Panc1 (cell line): ENCODE measurements at regions not wholly inside any gene's neighbourhood (a gene's known extent, or its start where the extent isn't known, plus 50 kb on each side); places are given as distances from the start of the nearest gene placed in this dataset.
"Not testable (repeated sequence)": the region's sequence is repeated elsewhere in the genome, so short reads cannot be mapped to it uniquely, and the experiment has no call there.

ENCODE experiments used
- ATAC-seq: fragments of 200-7000 bp; cut with Tn5 transposase; 2 replicates; pipeline ENCODE4 v1.9.1; 2020; ENCODE audit warnings: mild to moderate bottlenecking, moderate library complexity
- BruUV-seq: library from RNA; stranded (reverse); fragments of 400-500 nt; replicated peaks from 2 replicates; lab custom pipeline; 2021; lab: Mats Ljungman, UMichigan
- CTCF ChIA-PET: fragments of 300-600 bp; sonication (Branson Sonifier 250); formaldehyde crosslinking; loops from one replicate; lab custom pipeline; 2022; ENCODE audit warnings: antibody characterized with exemption; lab: Charles Lee
- POLR2A ChIA-PET: fragments of 300-600 bp; sonication (Branson Sonifier 250); formaldehyde crosslinking; loops from one replicate; lab custom pipeline; 2022; ENCODE audit warnings: antibody characterized with exemption; lab: Charles Lee
- DNase-seq: peaks from one replicate; pipeline ENCODE4 v3.0.0-alpha.2; 2010; ENCODE audit warnings: low read depth, low spot score
- H3K27ac ChIP-seq: 2 replicates; pipeline ENCODE4 v1.5.1; 2011; ENCODE audit warnings: mild to moderate bottlenecking, low read length, inconsistent platforms
- H3K27me3 ChIP-seq: fragments of 200-500 bp; sonication (Bioruptor generic); 2 replicates; pipeline ENCODE4 v1.6.0; 2014; ENCODE audit warnings: low read length, inconsistent platforms; ENCODE audit not compliant: control insufficient read depth, insufficient read depth
- H3K36me3 ChIP-seq: fragments of 200-500 bp; sonication (Bioruptor generic); 2 replicates; pipeline ENCODE4 v1.5.1; 2014; ENCODE audit warnings: inconsistent platforms, mild to moderate bottlenecking, low read length, moderate library complexity; ENCODE audit not compliant: control insufficient read depth, insufficient read depth
- H3K4me1 ChIP-seq: 2 replicates; pipeline ENCODE4 v1.5.1; 2011; ENCODE audit warnings: inconsistent platforms, mild to moderate bottlenecking, low read length, moderate library complexity; ENCODE audit not compliant: control insufficient read depth, insufficient read depth
- H3K4me3 ChIP-seq, 2 experiments: 2 replicates each; pipeline ENCODE4 v1.5.1; 2011 to 2012; ENCODE audit warnings: low read depth in 2 of 2, low read length in 2 of 2, mild to moderate bottlenecking in 2 of 2, inconsistent platforms in 1 of 2, moderate library complexity in 1 of 2
- H3K9me3 ChIP-seq: fragments of 200-500 bp; sonication (Bioruptor generic); 2 replicates; pipeline ENCODE4 v1.5.1; 2014; ENCODE audit warnings: low read depth, mild to moderate bottlenecking, inconsistent platforms, low read length, moderate library complexity; ENCODE audit not compliant: control insufficient read depth, insufficient read depth
- CTCF ChIP-seq: fragments of 450-650 bp; IDR thresholded peaks from 2 replicates; pipeline ENCODE4 v1.5.1; 2017; ENCODE audit warnings: mild to moderate bottlenecking
- POLR2AphosphoS5 ChIP-seq: IDR thresholded peaks from 2 replicates; pipeline ENCODE4 v1.6.1; 2012; ENCODE audit warnings: mild to moderate bottlenecking, low read depth, low read length, moderate library complexity
- REST ChIP-seq, 2 experiments: IDR thresholded peaks; 2 replicates each; pipeline ENCODE4 v1.6.1; 2011 to 2012; ENCODE audit warnings: low read depth in 2 of 2, control low read depth in 1 of 2, low read length in 1 of 2, mild to moderate bottlenecking in 1 of 2, moderate library complexity in 1 of 2; ENCODE audit not compliant: insufficient read depth in 1 of 2
- SIN3A ChIP-seq: IDR thresholded peaks from 2 replicates; pipeline ENCODE4 v1.6.1; 2012; ENCODE audit warnings: low read depth, mild to moderate bottlenecking, low read length, moderate library complexity, borderline replicate concordance; ENCODE audit not compliant: insufficient read depth
- TCF7L2 ChIP-seq: IDR thresholded peaks from 2 replicates; pipeline ENCODE4 v1.6.1; 2011; ENCODE audit warnings: mild to moderate bottlenecking, low read depth, low read length, inconsistent platforms
- in situ Hi-C: cut with HindIII; loops from 2 replicates; pipeline ENCODE4 v1.10.0; 2016; ENCODE audit warnings: low sequenced_read_pairs, low pct_unique_long_range_greater_than_20kb
- intact Hi-C: fragments of 100-400 bp; cut with micrococcal nuclease; formaldehyde crosslinking; loops from one replicate; pipeline ENCODE4 v1.10.0; 2022; ENCODE audit not compliant: unreplicated experiment

GRCh38 chr20:9011121-9011520 lies 57.8 kb upstream of the PLCB4 start:
- intact Hi-C loops, result no loop called here
- Histone ChIP-seq H3K27ac (no peak overlapping the region), H3K9me3 (no peaks in the 10 kb centered on the region), H3K4me3 (no peak overlapping the region), H3K36me3 (no peaks in the 10 kb centered on the region), H3K27me3 (no peaks in the 10 kb centered on the region), H3K4me1 (no peaks in the 10 kb centered on the region)
- CTCF ChIA-PET, result no interaction called here
- POLR2A ChIA-PET, result no interaction called here
- ATAC-seq (no peak), DNase-seq (no peak)
- BruUV-seq, result no TSS peak
- in situ Hi-C loops, result no loop called here
- no peak for TF ChIP-seq REST (IDR thresholded peaks at IDR 0.05; ENCODE audit: insufficient read depth in 1 of 2, low read depth in 2 of 2, low read length in 1 of 2)
- TF ChIP-seq POLR2AphosphoS5, result no peak
- no peak for TF ChIP-seq SIN3A
- no peak for TF ChIP-seq TCF7L2
- TF ChIP-seq CTCF, result no peak

GRCh38 chr20:9015232-9015983 lies 53.5 kb upstream of the PLCB4 start:
- intact Hi-C loops, ATAC-seq, H3K27ac ChIP-seq, H3K36me3 ChIP-seq, H3K4me3 ChIP-seq, BruUV-seq, H3K4me1 ChIP-seq, POLR2A ChIA-PET, H3K27me3 ChIP-seq, H3K9me3 ChIP-seq, CTCF ChIA-PET, DNase-seq, in situ Hi-C loops: not testable (repeated sequence)

GRCh38 chr20:9015984-9016324 lies 52.9 kb upstream of the PLCB4 start:
- no peak overlapping the region for H3K4me3 ChIP-seq
- no peak for ATAC-seq
- ChIA-PET CTCF (no interaction called here), POLR2A (no interaction called here)
- no peaks in the 10 kb centered on the region; the same call in 1 of the 2 replicates for H3K9me3 ChIP-seq
- TF ChIP-seq CTCF (no peak), SIN3A (no peak), TCF7L2 (no peak), POLR2AphosphoS5 (no peak)
- H3K27me3 ChIP-seq, result no peaks in the 10 kb centered on the region
- BruUV-seq, result no TSS peak
- in situ Hi-C loops (no loop called here), intact Hi-C loops (no loop called here)
- no peak overlapping the region for H3K27ac ChIP-seq
- no peaks in the 10 kb centered on the region for H3K36me3 ChIP-seq
- H3K4me1 ChIP-seq, result no peaks in the 10 kb centered on the region
- no peak for DNase-seq
